Suprapubic skin (tissue), 4 donors: ENCODE measurements at regions not wholly inside any gene's neighbourhood (a gene's known extent, or its start where the extent isn't known, plus 50 kb on each side); places are given as distances from the start of the nearest gene placed in this dataset.

ENCODE experiments used
- DNase-seq, 2 donors: peaks; one replicate each; pipeline ENCODE4 v3.0.0-alpha.2; 2019; ENCODE audit warnings: low spot score in 2 of 2
- H3K27ac ChIP-seq: fragments of 200-600 bp; sonication (generic); one replicate; pipeline ENCODE4 v1.5.1; 2019
- H3K27me3 ChIP-seq: fragments of 200-600 bp; sonication (generic); one replicate; pipeline ENCODE4 v1.5.1; 2019
- H3K36me3 ChIP-seq: fragments of 200-600 bp; sonication (generic); one replicate; pipeline ENCODE4 v1.5.1; 2019
- H3K4me1 ChIP-seq: fragments of 200-600 bp; sonication (generic); one replicate; pipeline ENCODE4 v1.5.1; 2019
- H3K4me3 ChIP-seq: fragments of 200-600 bp; sonication (generic); one replicate; pipeline ENCODE4 v1.5.1; 2019; ENCODE audit warnings: mild to moderate bottlenecking
- H3K9me3 ChIP-seq: fragments of 200-600 bp; sonication (generic); one replicate; pipeline ENCODE4 v1.5.1; 2019
- EP300 ChIP-seq: sonication (generic); formaldehyde crosslinking; IDR thresholded peaks from one replicate; pipeline ENCODE4 v1.6.1; 2017; ENCODE audit warnings: antibody characterized with exemption
- POLR2A ChIP-seq, 2 donors: fragments of 450-650 bp; IDR thresholded peaks; one replicate each; pipeline ENCODE4 v1.6.1; 2017; ENCODE audit warnings: antibody characterized with exemption in 2 of 2, mild to moderate bottlenecking in 2 of 2, moderate library complexity in 2 of 2
- POLR2AphosphoS5 ChIP-seq, 3 donors: sonication (generic); formaldehyde crosslinking; IDR thresholded peaks; one replicate each; pipeline ENCODE4 v1.6.1; 2017; ENCODE audit warnings: antibody characterized with exemption in 3 of 3
- WGBS: methylation state at CpG from one replicate; pipeline ENCODE4 v1.1.5; 2018; 5-methylcytosine and 5-hydroxymethylcytosine counted together
- TF ChIP-seq, protein P1 (sequence below), 2 donors: fragments of 200-600 bp in 1 of 2; fragments of 450-650 bp in 1 of 2; sonication (generic) in 1 of 2; IDR thresholded peaks; one replicate each; pipeline ENCODE4 v1.5.1; 2016 to 2019; ENCODE audit warnings: antibody characterized with exemption in 2 of 2, mild to moderate bottlenecking in 1 of 2, moderate library complexity in 1 of 2

GRCh38 chr2:156679820-156680219 is 243.6 kb downstream of the GPD2 start:
- Histone ChIP-seq H3K36me3 (no peaks in the 10 kb centered on the region), H3K27me3 (no peaks in the 10 kb centered on the region), H3K9me3 (no peaks in the 10 kb centered on the region), H3K27ac (no peak overlapping the region), H3K4me3 (no peak overlapping the region), H3K4me1 (no peaks in the 10 kb centered on the region)
- 94% methylated on average over 2 of the region's 2 CpGs for WGBS
- no peak for DNase-seq
- TF ChIP-seq POLR2AphosphoS5 (IDR thresholded peaks at IDR 0.05), result no peak
- TF ChIP-seq, protein P1, sequence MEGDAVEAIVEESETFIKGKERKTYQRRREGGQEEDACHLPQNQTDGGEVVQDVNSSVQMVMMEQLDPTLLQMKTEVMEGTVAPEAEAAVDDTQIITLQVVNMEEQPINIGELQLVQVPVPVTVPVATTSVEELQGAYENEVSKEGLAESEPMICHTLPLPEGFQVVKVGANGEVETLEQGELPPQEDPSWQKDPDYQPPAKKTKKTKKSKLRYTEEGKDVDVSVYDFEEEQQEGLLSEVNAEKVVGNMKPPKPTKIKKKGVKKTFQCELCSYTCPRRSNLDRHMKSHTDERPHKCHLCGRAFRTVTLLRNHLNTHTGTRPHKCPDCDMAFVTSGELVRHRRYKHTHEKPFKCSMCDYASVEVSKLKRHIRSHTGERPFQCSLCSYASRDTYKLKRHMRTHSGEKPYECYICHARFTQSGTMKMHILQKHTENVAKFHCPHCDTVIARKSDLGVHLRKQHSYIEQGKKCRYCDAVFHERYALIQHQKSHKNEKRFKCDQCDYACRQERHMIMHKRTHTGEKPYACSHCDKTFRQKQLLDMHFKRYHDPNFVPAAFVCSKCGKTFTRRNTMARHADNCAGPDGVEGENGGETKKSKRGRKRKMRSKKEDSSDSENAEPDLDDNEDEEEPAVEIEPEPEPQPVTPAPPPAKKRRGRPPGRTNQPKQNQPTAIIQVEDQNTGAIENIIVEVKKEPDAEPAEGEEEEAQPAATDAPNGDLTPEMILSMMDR (IDR thresholded peaks at IDR 0.05), result no peak
- no peak for TF ChIP-seq EP300

- no peak overlapping the region for H3K27ac ChIP-seq
- 89% methylated on average over 2 of the region's 2 CpGs for WGBS
- no peaks in the 10 kb centered on the region for H3K36me3 ChIP-seq
- TF ChIP-seq EP300 (no peak), POLR2A (IDR thresholded peaks at IDR 0.05) (no peak), POLR2AphosphoS5 (IDR thresholded peaks at IDR 0.05) (no peak)
- TF ChIP-seq, protein P1 (IDR thresholded peaks at IDR 0.05), result no peak
- no peak overlapping the region for H3K4me3 ChIP-seq
- H3K9me3 ChIP-seq, result no peaks in the 10 kb centered on the region
- H3K27me3 ChIP-seq, result no peaks in the 10 kb centered on the region
- no peaks in the 10 kb centered on the region for H3K4me1 ChIP-seq
- no peak for DNase-seq
Observed at GRCh38 chr2:156680266-156680665, 244.1 kb downstream of the GPD2 start.

GRCh38 chr2:156687126-156687525 is 250.9 kb downstream of the GPD2 start:
- Histone ChIP-seq H3K9me3 (no peaks in the 10 kb centered on the region), H3K27me3 (no peaks in the 10 kb centered on the region), H3K36me3 (no peaks in the 10 kb centered on the region), H3K27ac (no peak overlapping the region), H3K4me3 (no peak overlapping the region), H3K4me1 (no peaks in the 10 kb centered on the region)
- no peak for DNase-seq
- TF ChIP-seq POLR2A (IDR thresholded peaks at IDR 0.05), result no peak
- no peak for TF ChIP-seq EP300
- TF ChIP-seq, protein P1 (IDR thresholded peaks at IDR 0.05), result no peak
- no peak for TF ChIP-seq POLR2AphosphoS5 (IDR thresholded peaks at IDR 0.05)

DNA sequence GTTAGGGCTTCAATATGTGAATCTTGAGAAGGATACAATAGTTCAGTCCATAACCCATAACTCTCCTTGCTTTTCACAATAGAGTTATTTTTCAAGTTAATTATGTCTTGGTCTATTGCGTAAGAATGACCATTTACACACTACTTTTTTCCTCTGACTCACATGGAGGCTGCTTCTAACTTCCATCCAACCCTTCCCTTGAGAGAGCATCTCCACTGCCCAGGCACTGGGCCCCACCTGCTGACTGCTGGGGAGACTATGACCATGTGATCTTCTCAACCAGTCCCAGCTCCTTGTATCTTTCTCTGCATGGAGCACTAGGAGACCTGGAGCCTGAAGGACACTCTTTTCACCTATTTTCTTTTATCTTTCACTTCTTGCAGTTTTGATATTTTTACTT is 251.5 kb downstream of the GPD2 start:
- H3K27me3 ChIP-seq, result no peaks in the 10 kb centered on the region
- H3K4me3 ChIP-seq, result no peak overlapping the region
- no peak for DNase-seq
- H3K27ac ChIP-seq, result no peak overlapping the region
- H3K9me3 ChIP-seq, result no peaks in the 10 kb centered on the region
- TF ChIP-seq, protein P1 (IDR thresholded peaks at IDR 0.05), result no peak
- no peak for TF ChIP-seq POLR2A (IDR thresholded peaks at IDR 0.05)
- TF ChIP-seq POLR2AphosphoS5 (IDR thresholded peaks at IDR 0.05), result no peak
- TF ChIP-seq EP300, result no peak
- H3K4me1 ChIP-seq, result no peaks in the 10 kb centered on the region
- H3K36me3 ChIP-seq, result no peaks in the 10 kb centered on the region
- WGBS, result 97% methylated on average over 1 of the region's 1 CpG

DNA sequence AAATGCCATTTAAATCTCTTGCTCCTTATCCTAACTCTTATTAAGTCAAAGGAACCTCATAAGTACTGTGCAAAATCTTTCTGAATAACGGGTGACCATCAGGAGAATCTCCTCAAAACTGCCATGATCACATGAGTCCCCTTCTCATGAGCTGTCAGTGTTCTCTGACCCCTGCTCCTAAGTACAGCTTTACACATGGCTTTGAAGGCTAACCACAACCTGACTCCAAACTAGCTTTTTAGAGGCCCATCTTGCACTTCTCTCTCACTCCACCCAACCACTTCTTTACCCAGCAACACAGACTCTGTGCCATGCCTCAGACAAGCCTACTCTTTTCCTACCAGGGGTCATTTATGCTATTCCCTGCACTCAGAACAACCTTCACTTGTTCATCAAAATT is 253.8 kb downstream of the GPD2 start:
- DNase-seq, result no peak
- 81% methylated on average over 1 of the region's 1 CpG for WGBS

More for the DNA sequence above, 253.8 kb downstream of the GPD2 start:
- no peak overlapping the region for H3K27ac ChIP-seq
- H3K27me3 ChIP-seq, result no peaks in the 10 kb centered on the region
- no peak overlapping the region for H3K4me3 ChIP-seq
- H3K4me1 ChIP-seq, result no peaks in the 10 kb centered on the region
- no peaks in the 10 kb centered on the region for H3K36me3 ChIP-seq
- no peaks in the 10 kb centered on the region for H3K9me3 ChIP-seq
- TF ChIP-seq POLR2AphosphoS5 (IDR thresholded peaks at IDR 0.05) (no peak), POLR2A (IDR thresholded peaks at IDR 0.05) (no peak), EP300 (no peak)
- TF ChIP-seq, protein P1 (IDR thresholded peaks at IDR 0.05), result no peak
